ENCODE measurements at regions not wholly inside any gene's neighbourhood (a gene's known extent, or its start where the extent isn't known, plus 50 kb on each side); places are given as distances from the start of the nearest gene placed in this dataset.

DNA sequence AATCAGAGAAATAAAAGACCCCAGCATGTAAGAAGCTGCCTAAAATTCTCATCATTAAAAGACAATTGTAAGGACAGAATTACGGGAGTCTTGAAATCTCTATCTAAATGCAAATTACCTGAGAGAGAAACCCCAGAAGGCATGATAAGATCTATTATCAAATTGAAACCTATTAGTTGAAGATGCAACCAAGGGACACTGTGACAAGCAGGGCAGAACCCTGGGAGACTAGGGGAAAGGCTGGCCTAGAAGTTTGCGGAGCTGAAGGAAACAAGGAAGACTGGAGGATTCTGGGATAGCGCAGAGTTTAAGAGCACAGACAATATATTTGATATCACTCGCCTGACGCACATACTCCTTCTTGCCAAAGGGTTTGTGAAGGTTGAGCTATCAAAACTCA is 319.5 kb upstream of the CHAC2 start:
- no peak for DNase-seq (ENCODE audit: low spot score)

DNA sequence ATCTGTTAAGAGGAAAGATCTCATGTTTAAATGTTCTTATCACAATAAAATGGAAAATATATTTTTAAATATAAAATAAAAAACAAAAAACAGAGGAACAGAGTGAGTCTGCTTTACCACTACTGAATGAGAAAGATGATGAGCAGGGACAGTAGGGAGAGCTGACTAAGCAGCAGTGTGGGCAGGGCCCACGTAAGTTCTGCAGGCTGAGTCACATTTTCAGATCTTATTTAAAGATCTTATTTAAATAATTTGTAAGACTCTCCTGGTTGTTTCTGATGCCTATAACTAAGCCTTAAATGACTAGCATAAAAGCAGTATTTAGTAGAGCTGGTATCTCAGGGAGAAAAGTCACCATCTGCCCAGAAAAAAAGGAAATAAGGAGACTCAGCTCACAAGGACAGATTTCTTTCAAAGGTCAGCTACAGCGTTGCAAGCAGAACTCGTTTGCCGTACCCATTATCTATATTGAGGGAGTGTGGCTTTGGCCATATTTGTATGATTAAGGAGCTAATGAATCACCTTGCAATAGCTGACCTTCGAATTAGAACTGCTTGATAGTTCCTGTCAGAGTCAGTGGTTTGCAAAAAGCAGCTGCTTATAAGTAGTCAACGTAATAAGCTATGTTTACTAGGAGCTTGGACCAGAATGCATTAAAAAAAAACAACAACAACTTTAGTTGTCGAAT is 322.1 kb upstream of the CHAC2 start:
- DNase-seq (ENCODE audit: low spot score): no peak

DNA sequence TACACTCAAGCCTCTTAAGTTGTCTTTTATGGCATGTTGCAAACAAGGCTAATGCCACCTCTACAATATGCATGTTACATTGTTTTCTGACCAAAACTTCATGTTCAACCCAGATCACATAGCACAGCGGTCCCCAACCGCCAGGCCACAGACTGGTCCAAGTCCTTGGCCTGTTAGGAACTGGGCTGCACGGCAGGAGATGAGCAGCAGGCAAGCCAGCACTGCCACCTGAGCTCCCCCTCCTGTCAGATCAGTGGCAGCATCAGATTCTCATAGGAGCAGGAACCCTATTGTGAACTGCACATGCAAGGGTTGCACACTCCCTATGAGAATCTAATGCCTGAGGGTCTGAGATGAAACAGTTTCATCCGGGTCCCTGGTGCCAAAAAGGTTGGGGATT is 324.8 kb upstream of the CHAC2 start:
- no peak for DNase-seq (ENCODE audit: low spot score)

DNA sequence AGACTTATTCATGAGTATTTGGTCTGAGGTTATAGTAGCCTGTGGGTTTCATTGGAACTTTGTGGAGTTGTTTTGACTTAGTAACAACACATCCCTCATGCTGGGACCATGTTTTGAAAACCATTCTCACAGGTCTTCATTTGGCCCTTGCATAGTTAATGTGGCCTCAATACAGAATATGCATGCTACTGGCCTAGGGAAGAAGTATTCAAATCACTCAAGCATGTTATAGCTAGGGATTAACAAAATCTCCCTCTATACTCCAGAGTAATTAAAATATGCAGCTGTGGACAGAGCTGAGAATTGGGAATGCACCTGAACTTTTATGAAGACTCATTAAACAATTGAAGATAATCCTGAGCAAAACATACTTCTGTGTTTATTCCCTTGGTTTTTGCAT is 325.5 kb upstream of the CHAC2 start:
- DNase-seq (ENCODE audit: low spot score): no peak

DNA sequence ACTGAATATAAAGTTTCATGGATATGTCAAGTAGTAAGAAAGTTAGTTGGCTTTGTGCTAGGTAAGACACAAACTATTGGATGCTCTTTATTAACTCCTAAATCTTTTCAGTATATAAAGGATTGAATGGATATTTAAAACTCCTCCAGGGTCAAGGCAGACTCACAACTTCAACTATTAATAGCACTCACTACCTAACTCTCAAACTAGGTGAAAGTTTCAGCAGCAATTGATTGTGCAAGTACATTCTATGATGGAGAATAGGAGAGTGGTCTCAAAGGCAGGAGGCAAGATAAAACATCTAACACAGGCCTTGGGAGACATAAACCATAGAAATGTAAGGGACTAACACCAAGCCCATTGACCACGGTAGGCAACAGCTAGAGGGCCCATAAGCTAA is 328.9 kb upstream of the CHAC2 start:
- no peak for DNase-seq (ENCODE audit: low spot score)

DNA sequence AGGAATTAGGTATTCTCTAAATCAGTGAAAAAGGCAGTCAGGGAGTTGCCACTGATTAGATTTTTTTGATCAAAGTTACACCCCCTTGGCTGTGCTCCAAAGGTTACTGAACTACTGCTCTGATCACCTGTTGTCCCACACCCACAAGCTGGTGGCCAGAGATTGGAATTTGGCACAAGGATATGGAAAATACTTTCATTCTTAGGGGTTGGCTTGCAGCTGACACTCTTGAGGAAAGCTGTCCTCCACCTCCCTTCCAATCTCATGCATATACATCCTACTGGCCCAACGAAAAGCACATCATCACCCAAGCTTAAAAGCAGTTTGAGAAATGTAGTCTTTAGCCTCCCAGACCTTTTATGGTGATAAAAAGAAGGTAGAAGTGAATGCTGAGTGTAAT is 329.5 kb upstream of the CHAC2 start:
- no peak for DNase-seq (ENCODE audit: low spot score)

DNA sequence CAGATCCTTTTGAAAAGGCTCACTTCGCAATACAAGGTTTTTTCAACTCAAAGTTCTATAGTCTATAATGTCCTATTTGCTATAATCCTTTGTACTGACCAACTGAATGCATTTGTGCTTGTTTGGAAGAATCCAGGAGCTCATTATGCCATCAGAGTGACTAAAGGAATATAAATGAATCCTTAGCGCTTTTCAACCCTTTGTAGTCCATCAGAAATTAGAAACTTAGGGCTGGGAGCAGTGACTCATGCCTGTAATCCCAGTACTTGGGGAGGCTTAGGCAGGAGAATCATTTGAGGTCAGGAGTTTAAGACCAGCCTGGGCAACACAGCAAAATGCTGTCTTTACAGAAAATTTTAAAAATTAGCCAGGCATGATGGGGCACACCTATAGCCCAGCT is 330.2 kb upstream of the CHAC2 start:
- no peak for DNase-seq (ENCODE audit: low spot score)

DNA sequence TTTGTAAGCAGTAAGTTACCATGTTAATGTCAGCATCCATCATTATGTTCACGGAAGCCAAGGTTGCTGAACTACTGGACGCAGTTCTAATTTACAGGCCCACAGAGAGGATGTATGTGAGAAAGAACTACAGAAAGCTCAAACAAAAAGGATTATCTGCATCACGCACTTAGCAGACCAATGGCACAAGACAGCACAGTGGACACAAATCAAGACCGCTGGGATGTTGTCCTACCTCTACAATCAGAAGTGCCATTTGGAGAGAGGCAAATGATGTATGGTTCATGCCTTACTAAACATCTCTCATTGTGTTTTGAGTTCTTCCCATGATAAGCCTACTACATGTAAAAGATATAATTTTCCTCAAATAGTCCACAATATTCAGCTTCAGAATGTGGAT is 330.7 kb upstream of the CHAC2 start:
- DNase-seq (ENCODE audit: low spot score): no peak

DNA sequence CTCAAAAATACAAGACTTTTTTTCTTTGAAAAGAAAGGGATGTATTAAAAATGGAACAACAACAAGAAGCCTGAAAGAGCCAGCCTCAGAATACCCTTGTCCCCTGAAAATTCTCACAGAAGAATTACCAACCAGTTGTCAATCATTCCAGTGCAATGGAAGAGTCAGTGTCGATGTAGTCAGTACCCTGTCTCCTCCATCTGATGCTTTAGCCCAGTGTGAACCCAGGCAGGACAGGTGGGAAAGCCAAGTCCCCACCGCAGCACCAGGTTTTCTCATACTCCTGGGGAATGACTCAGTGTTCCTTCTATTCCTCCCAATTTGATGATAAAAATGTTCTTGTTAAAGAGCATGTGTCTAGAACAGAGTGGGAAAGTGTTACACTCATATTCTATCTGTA is 332.0 kb upstream of the CHAC2 start:
- no peak for DNase-seq (ENCODE audit: low spot score)

DNA sequence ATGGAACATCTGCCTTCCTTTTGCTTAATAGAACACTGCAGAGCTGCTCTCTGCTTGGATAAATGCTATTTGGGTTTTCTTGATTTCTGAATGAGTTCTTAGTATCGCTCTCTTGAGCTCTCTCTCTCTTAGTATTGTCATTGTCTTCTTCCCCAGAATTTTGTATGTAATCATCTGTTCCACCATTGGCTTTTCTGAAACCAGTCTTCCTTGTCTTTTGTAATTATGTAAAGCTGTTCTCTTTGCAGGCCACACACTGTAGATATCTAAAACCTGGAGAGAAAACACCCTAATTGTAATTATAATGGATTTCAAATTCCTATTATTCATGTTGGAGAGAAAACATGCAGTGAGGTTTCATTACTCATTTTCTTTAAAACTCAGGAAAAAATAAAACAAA is 333.1 kb upstream of the CHAC2 start:
- no peak for DNase-seq (ENCODE audit: low spot score)

DNA sequence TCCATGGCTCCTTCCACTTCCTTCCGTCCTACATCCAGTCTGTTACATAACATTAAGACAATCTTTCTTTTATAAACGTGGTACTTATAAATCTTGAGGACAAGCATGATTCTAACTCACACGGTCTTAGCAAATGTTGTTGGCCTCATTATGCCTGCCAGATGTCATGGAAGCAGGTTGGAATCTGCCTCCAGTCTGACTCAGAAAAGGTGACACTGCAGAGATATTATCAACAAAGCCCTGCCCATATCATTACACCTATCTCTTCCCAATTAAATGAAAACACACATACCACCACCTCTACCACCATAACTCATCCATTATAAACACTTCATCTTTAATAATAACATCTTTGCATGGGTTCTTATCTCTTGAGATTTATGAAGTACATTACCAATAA is 334.7 kb upstream of the CHAC2 start:
- no peak for DNase-seq (ENCODE audit: low spot score)

DNA sequence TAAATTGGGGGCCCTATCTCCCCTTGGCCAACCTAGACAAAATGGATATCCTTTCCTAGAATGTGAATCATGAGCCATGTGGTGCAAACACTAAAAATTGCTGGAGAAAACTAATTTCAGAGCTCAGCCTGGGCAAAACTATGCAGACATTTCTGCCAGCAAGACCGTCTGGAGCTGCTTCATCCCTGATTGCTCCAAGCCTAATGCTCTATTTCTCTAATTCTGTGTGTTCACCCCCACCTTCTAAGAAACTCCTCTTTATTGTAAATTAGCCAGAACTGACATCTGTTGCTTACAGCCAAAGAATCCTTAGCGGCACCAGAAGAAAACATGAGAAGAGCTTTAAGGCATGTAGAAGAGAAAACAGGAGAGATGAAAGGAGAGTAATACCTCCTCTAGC is 337.7 kb upstream of the CHAC2 start:
- DNase-seq (ENCODE audit: low spot score): no peak

DNA sequence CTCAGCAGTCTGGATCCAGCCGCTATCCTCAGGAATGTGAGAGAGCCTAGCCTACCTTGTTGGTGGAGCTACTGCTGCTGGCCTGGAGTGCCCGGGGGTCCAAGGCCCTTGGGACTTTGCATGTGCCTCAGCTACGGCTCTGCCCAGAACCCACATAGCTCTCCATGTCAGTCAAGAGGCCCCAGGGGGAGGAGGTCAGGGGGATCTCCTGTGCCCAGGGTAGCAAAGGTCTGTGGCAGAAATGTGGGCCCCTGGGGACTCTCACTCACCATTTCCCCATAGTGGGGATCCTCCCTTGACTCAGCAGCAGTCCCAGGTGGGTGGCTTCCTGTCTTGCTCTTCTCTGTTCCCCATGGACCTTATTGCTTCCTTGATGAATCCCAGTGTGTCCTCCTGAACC is 342.7 kb upstream of the CHAC2 start:
- no peak for DNase-seq (ENCODE audit: low spot score)

DNA sequence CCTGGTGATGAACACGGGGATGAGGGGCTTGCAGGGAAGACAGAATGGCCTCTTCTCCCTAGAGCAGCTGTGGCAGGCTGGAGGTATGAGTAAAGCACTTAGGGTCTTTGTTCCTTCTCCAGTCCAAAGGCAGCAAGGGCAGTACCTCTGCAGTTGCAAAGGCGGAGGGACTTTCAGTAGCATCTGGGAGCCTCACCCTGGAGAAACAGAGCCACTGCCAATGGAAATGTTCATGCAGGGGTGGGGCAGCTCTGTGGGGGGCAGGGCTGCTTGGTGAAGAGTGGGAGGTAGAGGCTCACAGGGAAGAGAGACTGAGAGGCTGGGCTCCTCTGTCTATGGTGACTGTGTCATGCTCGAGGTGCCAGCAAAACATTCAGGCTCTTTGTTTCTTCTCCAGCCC is 344.1 kb upstream of the CHAC2 start:
- no peak for DNase-seq (ENCODE audit: low spot score)

DNA sequence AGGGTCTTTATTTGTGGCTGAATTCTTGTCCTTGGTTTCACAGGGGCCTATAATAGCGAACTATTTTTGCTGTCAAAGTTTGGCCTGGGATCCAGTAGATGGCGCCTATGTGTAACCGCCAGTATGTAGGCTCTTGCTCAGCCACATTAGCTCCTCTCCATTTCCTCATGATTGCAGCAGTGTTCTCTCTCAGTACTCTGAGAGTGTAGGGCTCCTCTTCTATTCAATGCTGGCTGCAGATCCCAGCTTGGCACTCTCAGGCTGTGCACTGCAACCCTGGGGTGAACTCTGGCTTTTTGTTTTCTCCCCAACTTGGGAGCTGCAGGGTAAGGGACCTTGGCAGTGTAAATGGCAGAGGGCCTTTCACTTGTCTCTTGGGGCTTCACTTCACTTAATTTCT is 344.6 kb upstream of the CHAC2 start:
- peak; percentile 65 for DNase-seq (ENCODE audit: low spot score)

DNA sequence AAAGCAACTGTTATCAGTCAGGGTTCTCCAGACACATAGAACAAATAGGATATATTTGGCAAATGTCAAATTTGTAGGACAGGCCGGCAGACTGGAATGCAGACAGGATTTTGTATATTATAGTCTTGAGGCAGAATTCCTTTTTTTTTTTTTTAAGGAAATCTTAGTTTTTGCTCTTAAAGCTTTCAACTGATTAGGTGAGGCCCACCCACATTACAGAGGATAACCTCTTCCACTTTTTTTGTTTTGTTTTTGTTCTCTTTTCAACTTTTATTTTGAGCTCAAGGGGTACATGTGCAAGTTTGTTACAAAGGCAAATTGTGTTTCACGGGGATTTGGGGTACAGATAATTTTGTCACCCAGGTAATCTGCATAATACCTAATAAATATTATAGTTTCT is 350.2 kb upstream of the CHAC2 start:
- DNase-seq (ENCODE audit: low spot score): no peak

DNA sequence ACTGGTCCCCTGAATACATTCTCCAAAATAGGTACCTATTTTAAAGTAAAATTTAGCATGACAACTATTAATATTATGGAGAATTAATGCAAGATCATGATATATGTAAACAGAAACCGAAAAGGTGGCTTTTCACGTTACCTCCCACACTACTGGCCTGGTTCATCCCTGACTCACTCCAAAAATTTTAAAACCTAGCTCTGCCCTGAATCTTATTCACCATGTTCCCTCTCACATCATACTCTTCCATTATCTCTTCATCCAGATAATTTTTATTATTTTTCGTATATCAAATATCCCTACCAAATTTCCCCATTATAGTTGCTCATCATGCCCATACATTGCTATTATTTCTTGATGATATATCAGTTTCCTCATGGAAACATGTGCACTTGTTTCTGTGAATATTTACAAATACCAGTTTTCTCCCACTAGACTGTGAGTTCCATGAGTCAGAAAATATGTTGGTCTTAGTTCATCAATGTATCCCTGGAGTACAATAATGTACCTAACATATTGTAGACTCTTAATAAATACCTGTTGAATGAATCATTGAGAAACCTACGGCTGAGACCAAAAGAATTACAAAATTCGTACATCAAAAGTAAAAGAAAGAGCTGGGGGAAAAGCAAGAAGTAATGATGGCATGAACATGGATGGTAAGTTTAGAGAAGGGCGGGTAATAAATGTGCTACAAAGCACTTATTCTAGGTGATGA is 360.1 kb upstream of the CHAC2 start:
- no peak for DNase-seq (ENCODE audit: low spot score)

DNA sequence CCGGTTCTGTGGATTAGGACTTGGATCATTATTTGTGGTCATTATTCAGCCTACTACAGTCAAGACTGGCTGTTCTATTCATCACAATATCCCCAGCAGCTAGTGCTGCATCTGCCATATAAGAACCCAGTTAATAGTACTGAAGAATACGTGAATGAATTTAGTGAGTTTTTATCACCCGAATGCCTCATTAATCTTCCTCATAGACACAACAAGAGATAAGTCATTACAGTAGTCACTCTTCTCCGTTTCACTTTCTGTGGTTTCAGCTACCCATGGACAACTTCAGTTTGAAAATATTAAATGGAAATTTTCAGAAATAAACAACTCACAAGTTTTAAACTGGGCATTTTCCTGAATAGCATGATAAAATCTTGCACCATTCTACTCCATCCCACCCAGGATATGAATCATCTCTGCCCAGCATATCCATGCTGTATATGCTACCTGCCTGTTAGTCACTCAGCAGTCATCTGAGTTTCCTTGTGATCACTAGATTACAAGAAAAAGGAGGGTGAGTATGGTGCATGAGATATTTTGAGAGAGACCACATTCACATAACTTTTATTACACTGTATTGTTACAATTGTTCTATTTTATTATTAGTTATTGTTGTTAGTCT is 363.7 kb upstream of the CHAC2 start:
- no peak for DNase-seq (ENCODE audit: low spot score)

DNA sequence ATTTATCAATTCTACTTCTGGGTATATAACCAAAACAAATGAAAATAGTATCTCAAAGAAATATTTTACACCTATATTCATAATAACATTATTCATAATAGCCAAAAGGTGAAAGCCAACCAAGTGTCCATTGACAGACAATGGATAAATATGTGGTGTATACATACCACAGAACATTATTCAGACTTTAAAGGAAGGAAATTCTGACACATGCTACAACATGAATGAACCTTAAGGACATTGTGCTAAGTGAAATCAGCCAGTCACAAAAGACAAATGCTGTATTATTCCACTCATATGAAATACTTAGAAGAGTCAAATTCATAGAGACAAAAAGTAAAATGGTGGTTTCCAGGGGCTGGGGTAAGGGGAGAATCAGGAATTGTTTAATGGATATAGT is 370.5 kb upstream of the CHAC2 start:
- DNase-seq (ENCODE audit: low spot score): no peak

DNA sequence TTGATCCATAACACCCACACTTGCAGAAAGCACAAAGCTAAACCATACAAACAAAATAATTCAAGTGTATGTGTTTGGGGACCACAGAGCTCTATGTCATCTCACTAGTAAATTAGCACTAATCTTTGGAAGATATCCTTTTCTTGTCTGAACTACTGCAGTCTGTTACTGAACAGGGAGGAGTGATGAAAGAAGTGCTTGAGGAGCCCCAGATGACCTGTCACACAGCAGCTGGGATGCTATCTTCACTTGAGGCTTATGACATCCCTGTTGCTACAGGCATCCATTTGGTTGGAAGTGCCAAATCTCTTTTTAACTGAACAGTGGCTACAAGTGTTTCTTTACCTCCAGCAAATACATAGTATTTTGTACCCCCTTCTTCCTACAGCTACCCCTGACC is 386.3 kb upstream of the CHAC2 start:
- DNase-seq (ENCODE audit: low spot score): no peak

DNA sequence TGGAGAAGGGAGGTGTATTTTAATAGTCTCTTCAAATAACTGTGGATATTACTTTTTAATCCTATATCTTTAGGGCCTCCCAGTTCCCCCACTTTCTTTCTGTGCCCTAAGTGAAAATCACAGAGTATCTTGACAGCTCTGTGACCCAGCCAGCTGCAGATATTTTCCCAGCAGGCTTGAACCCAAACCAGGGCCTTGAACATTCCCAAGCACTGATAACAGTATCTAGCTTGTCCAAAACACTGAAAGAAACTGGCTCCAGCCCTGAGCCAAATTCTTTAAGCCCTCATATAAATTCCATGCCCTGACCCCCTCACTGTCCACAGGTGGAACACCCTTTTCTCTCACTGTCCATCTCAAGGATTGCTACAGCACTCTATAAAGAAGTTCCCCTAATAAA is 388.1 kb upstream of the CHAC2 start:
- no peak for DNase-seq (ENCODE audit: low spot score)

DNA sequence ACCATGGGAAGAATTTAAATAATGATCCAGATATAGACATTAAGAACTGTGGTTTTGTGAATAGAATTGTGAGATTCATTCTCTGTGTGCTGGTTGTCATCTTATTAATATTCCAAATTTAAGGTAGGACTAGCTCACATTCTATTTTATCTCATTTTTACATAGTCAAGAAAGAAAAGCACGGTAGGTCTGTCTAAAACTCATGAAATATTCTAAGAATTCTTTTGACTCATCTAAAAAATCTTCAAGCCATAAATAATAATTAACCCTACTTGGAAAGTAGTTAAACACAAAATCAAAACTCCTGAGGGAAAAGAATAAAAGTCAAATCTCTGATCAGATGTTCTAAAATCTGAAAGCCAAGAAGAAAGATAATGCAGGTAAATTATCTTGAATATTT is 388.8 kb upstream of the CHAC2 start:
- DNase-seq (ENCODE audit: low spot score): no peak

DNA sequence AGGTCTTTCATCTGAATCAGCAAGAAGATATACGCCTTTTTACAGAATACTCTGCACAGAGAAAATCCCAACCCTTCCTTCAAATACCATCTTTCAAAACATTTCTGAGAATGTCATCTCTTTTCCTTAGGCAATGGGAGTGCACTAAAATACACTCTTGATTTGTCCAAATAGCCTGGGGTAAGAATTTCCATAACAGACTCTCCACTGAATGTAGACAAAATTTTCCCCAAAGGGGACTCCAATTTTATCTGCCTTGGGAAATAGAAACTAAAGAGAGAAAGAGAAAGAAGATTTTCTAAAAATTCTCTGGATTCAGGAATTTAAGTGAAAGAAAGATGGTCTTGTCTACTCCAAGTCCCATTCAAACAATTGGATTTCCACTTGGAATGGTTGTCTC is 394.5 kb upstream of the CHAC2 start:
- no peak for DNase-seq (ENCODE audit: low spot score)

DNA sequence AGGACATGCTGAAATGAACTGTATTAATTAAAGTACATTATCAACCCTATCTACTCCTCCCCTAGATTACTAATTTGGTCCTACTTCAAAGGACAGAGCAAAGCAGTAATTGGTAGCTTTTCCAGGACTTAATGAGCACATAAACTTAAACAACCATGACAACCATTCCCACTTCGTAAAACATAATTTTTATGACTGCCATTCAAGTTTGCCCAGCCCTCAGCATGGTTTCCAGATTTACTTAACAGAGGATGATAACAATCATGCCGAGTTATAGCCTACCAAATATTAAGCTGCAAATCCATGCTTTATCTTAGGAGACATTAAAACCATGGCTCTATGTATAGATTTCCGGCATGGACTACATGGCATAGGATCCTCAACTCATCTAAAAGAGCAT is 401.1 kb upstream of the CHAC2 start:
- no peak for DNase-seq (ENCODE audit: low spot score)
